Keratinocyte (primary cell): ENCODE measurements at regions not wholly inside any gene's neighbourhood (a gene's known extent, or its start where the extent isn't known, plus 50 kb on each side); places are given as distances from the start of the nearest gene placed in this dataset.
A peak's percentile ranks its signal among the peaks of the same experiment; 100 is the strongest.

Experiments
- DNase-seq: peaks from one replicate; pipeline ENCODE4 v3.0.0-alpha.2; 2011; ENCODE audit warnings: low read depth, missing footprints, low spot score
- FAIRE-seq: peaks from 2 replicates; lab custom pipeline; 2011; peaks lifted over from hg19 to GRCh38; lab: Jason Lieb, UNC
- H2AFZ ChIP-seq: 2 replicates; pipeline ENCODE4 v1.6.0; 2012; ENCODE audit warnings: low read length, control low read depth, inconsistent platforms; ENCODE audit not compliant: control insufficient read depth
- H3K27ac ChIP-seq: 2 replicates; pipeline ENCODE4 v1.5.1; 2011; ENCODE audit warnings: low read length; ENCODE audit not compliant: control insufficient read depth, insufficient read depth
- H3K27me3 ChIP-seq: 3 replicates; pipeline ENCODE4 v1.6.0; 2011; ENCODE audit warnings: low read length; ENCODE audit not compliant: control insufficient read depth, insufficient read depth; ENCODE audit errors: extremely low read depth
- H3K36me3 ChIP-seq, 2 experiments: 2 replicates in 1 of 2; 3 replicates in 1 of 2; pipeline ENCODE4 v1.5.1; 2011; ENCODE audit warnings: low read length in 2 of 2, mild to moderate bottlenecking in 1 of 2; ENCODE audit not compliant: control insufficient read depth in 2 of 2, insufficient read depth in 2 of 2; ENCODE audit errors: extremely low read depth in 1 of 2
- H3K4me1 ChIP-seq: 3 replicates; pipeline ENCODE4 v1.5.1; 2011; ENCODE audit warnings: low read length; ENCODE audit not compliant: control insufficient read depth, insufficient read depth; ENCODE audit errors: extremely low read depth
- H3K4me2 ChIP-seq: 3 replicates; pipeline ENCODE4 v1.6.0; 2011; ENCODE audit warnings: low read depth, low read length; ENCODE audit not compliant: control insufficient read depth, insufficient read depth; ENCODE audit errors: extremely low read depth
- H3K4me3 ChIP-seq, 3 experiments: fragments of 200-600 bp in 1 of 3; sonication (generic) in 1 of 3; 2 replicates in 2 of 3; 3 replicates in 1 of 3; pipeline ENCODE4 v1.5.1; 2011 to 2016; ENCODE audit warnings: low read length in 3 of 3, mild to moderate bottlenecking in 3 of 3, control low read depth in 2 of 3, inconsistent platforms in 1 of 3, low read depth in 1 of 3, mixed read lengths in 1 of 3, mixed run types in 1 of 3, moderate library complexity in 1 of 3; ENCODE audit not compliant: control insufficient read depth in 2 of 3, insufficient read depth in 2 of 3; ENCODE audit errors: extremely low read depth in 1 of 3
- H3K79me2 ChIP-seq: 2 replicates; pipeline ENCODE4 v1.6.0; 2012; ENCODE audit warnings: low read length; ENCODE audit not compliant: control insufficient read depth, insufficient read depth
- H3K9ac ChIP-seq: 3 replicates; pipeline ENCODE4 v1.6.0; 2011; ENCODE audit warnings: low read length; ENCODE audit not compliant: control insufficient read depth, insufficient read depth; ENCODE audit errors: extremely low read depth
- H3K9me1 ChIP-seq: 3 replicates; pipeline ENCODE4 v1.6.0; 2011; ENCODE audit warnings: low read length; ENCODE audit not compliant: control insufficient read depth, insufficient read depth; ENCODE audit errors: extremely low read depth
- H3K9me3 ChIP-seq: 2 replicates; pipeline ENCODE4 v1.5.1; 2012; ENCODE audit warnings: low read depth, low read length; ENCODE audit not compliant: control insufficient read depth
- H4K20me1 ChIP-seq: 3 replicates; pipeline ENCODE4 v1.6.0; 2011; ENCODE audit warnings: low read length; ENCODE audit not compliant: control insufficient read depth, insufficient read depth; ENCODE audit errors: extremely low read depth
- CTCF ChIP-seq, 3 experiments: IDR thresholded peaks in 1 of 3; conservative IDR thresholded peaks in 1 of 3; optimal IDR thresholded peaks in 1 of 3; 2 replicates in 2 of 3; 3 replicates in 1 of 3; pipeline versions ENCODE3 to v1.5.1; 2011; ENCODE audit warnings: low read length in 3 of 3, mild to moderate bottlenecking in 3 of 3, moderate library complexity in 2 of 3, control low read depth in 1 of 3, inconsistent platforms in 1 of 3; ENCODE audit not compliant: insufficient read depth in 2 of 3; ENCODE audit errors: extremely low read depth in 1 of 3
- EZH2 ChIP-seq: IDR thresholded peaks from one replicate; pipeline ENCODE4 v1.6.1; 2012; ENCODE audit warnings: inconsistent platforms, mild to moderate bottlenecking, low read length, moderate library complexity
- dilution Hi-C: fragments of 300-500 bp; cut with MboI; formaldehyde crosslinking; loops from one replicate; pipeline ENCODE4 v1.7.0; 2020; ENCODE audit warnings: low sequenced_read_pairs; ENCODE audit not compliant: extremely low pct_ligation_motif_present

GRCh38 chr5:143931986-143932385 is 120.0 kb downstream of the HMHB1 start:
- FAIRE-seq (peak; percentile 41), DNase-seq (no peak)
- H3K79me2 ChIP-seq, result no peaks in the 10 kb centered on the region
- H3K27me3 ChIP-seq, result no peaks in the 10 kb centered on the region
- H3K4me2 ChIP-seq, result no peak overlapping the region
- dilution Hi-C loops, result loop anchor here (25.0 kb wide), 1 partner anchor 95 kb away; no protein-coding TSS in a partner anchor
- H3K36me3 ChIP-seq, result no peaks in the 10 kb centered on the region
- peak overlapping the region; percentile 16 for H2AFZ ChIP-seq
- H3K4me1 ChIP-seq, result peaks cover 22% of the 10 kb centered on the region
- H4K20me1 ChIP-seq, result no peaks in the 10 kb centered on the region
- H3K9me3 ChIP-seq, result no peaks in the 10 kb centered on the region
- no peak overlapping the region for H3K27ac ChIP-seq
- TF ChIP-seq CTCF (optimal IDR thresholded peaks at IDR 0.05 in 1 of 3, IDR thresholded peaks at IDR 0.05 in 1 of 3, conservative IDR thresholded peaks at IDR 0.05 in 1 of 3; ENCODE audit: extremely low read depth in 1 of 3, insufficient read depth in 2 of 3, low read length in 3 of 3) (no peak), EZH2 (no peak)
- H3K4me3 ChIP-seq, result no peak overlapping the region
- H3K9me1 ChIP-seq, result no peaks in the 10 kb centered on the region
- H3K9ac ChIP-seq, result no peak overlapping the region

- H3K36me3 ChIP-seq, result no peaks in the 10 kb centered on the region
- H3K9ac ChIP-seq, result no peak overlapping the region
- peaks cover 22% of the 10 kb centered on the region for H3K4me1 ChIP-seq
- H3K9me1 ChIP-seq, result no peaks in the 10 kb centered on the region
- no peak overlapping the region for H3K4me2 ChIP-seq
- DNase-seq, result peak; percentile 52
- no peaks in the 10 kb centered on the region for H3K9me3 ChIP-seq
- no peak for FAIRE-seq
- H4K20me1 ChIP-seq, result no peaks in the 10 kb centered on the region
- peak overlapping the region; percentile 36 for H3K27ac ChIP-seq
- no peaks in the 10 kb centered on the region for H3K79me2 ChIP-seq
- no peak overlapping the region for H2AFZ ChIP-seq
- H3K4me3 ChIP-seq, result no peak overlapping the region
- H3K27me3 ChIP-seq, result no peaks in the 10 kb centered on the region
- no peak for TF ChIP-seq CTCF (optimal IDR thresholded peaks at IDR 0.05 in 1 of 3, IDR thresholded peaks at IDR 0.05 in 1 of 3, conservative IDR thresholded peaks at IDR 0.05 in 1 of 3; ENCODE audit: extremely low read depth in 1 of 3, insufficient read depth in 2 of 3, low read length in 3 of 3)
- no peak for TF ChIP-seq EZH2
- dilution Hi-C loops, result loop anchor here (25.0 kb wide), 1 partner anchor 95 kb away; no protein-coding TSS in a partner anchor
Observed at GRCh38 chr5:143932584-143932983, 120.6 kb downstream of the HMHB1 start.
